ENCODE measurements at regions not wholly inside any gene's neighbourhood (a gene's known extent, or its start where the extent isn't known, plus 50 kb on each side); places are given as distances from the start of the nearest gene placed in this dataset.

- TF ChIP-seq CTCF (conservative IDR thresholded peaks at IDR 0.05 in 1 of 2, IDR thresholded peaks at IDR 0.05 in 1 of 2; ENCODE audit: extremely low read depth in 1 of 2, insufficient read depth in 1 of 2, low read depth in 1 of 2, low read length in 2 of 2) (no peak), EZH2 (IDR thresholded peaks at IDR 0.05; ENCODE audit: borderline replicate concordance, low read length) (no peak)
Observed at GRCh38 chr2:16291731-16292550, 351.6 kb downstream of the MYCN start.
